OCI-LY3 (cell line): ENCODE measurements at regions not wholly inside any gene's neighbourhood (a gene's known extent, or its start where the extent isn't known, plus 50 kb on each side); places are given as distances from the start of the nearest gene placed in this dataset.

ENCODE experiments used
- H2AFZ ChIP-seq: fragments of 200-600, 300-600 bp; shearing (Covaris generic); 2 replicates; pipeline ENCODE4 v1.6.0; 2014; ENCODE audit warnings: antibody characterized with exemption, low read depth, low read length
- H3K27ac ChIP-seq: fragments of 200-600, 300-600 bp; sonication (generic); 2 replicates; pipeline ENCODE4 v1.5.1; 2014; ENCODE audit warnings: mild to moderate bottlenecking, low read length, moderate library complexity, mixed read lengths
- H3K27me3 ChIP-seq: fragments of 200-600, 300-600 bp; sonication (generic); 2 replicates; pipeline ENCODE4 v1.6.1; 2014; ENCODE audit warnings: low read depth, low read length, mixed read lengths
- H3K36me3 ChIP-seq: fragments of 200-600, 300-600 bp; sonication (generic); replicated peaks from 2 replicates; pipeline ENCODE3; 2014; ENCODE audit warnings: low read depth, low read length, mixed read lengths
- H3K4me1 ChIP-seq: fragments of 300-600, 200-600 bp; sonication (generic); 2 replicates; pipeline ENCODE4 v1.6.1; 2014; ENCODE audit warnings: low read length, mixed read lengths
- H3K4me2 ChIP-seq: fragments of 200-600, 300-600 bp; sonication (generic); 2 replicates; pipeline ENCODE4 v1.6.1; 2014; ENCODE audit warnings: low read length, mixed read lengths
- H3K4me3 ChIP-seq: fragments of 300-600, 200-600 bp; sonication (generic); 2 replicates; pipeline ENCODE4 v1.5.1; 2014; ENCODE audit warnings: antibody characterized with exemption, mild to moderate bottlenecking, low read length, moderate library complexity
- H3K79me2 ChIP-seq: fragments of 300-600, 200-600 bp; shearing (Covaris generic); 2 replicates; pipeline ENCODE4 v1.6.1; 2014; ENCODE audit warnings: mild to moderate bottlenecking, low read length, mixed read lengths
- H3K9ac ChIP-seq: fragments of 300-600, 200-600 bp; shearing (Covaris generic); 2 replicates; pipeline ENCODE4 v1.6.0; 2014; ENCODE audit warnings: mild to moderate bottlenecking, low read length, moderate library complexity
- H3K9me3 ChIP-seq: fragments of 200-600, 300-600 bp; shearing (Covaris generic); 2 replicates; pipeline ENCODE4 v1.6.1; 2014; ENCODE audit warnings: low read length, mixed read lengths; ENCODE audit not compliant: insufficient read depth
- H4K20me1 ChIP-seq: fragments of 200-600, 300-600 bp; sonication (generic); 2 replicates; pipeline ENCODE4 v1.6.1; 2016; ENCODE audit warnings: low read length, mixed read lengths; ENCODE audit not compliant: insufficient read depth
- CTCF ChIP-seq: fragments of 200-600, 300-600 bp; sonication (generic); IDR thresholded peaks from 2 replicates; pipeline ENCODE4 v1.5.1; 2014; ENCODE audit warnings: antibody characterized with exemption, low read length, low read depth
- EZH2phosphoT487 ChIP-seq: fragments of 200-600 bp; shearing (Covaris generic); IDR thresholded peaks from 2 replicates; pipeline ENCODE4 v1.6.1; 2018; ENCODE audit warnings: antibody characterized with exemption, mixed run types, low read depth

- no peak overlapping the region for H3K4me3 ChIP-seq
- no peaks in the 10 kb centered on the region for H4K20me1 ChIP-seq
- no peak overlapping the region for H2AFZ ChIP-seq
- no peaks in the 10 kb centered on the region for H3K4me1 ChIP-seq
- H3K4me2 ChIP-seq = no peak overlapping the region
- no peaks in the 10 kb centered on the region for H3K36me3 ChIP-seq
- no peaks in the 10 kb centered on the region for H3K27me3 ChIP-seq
- no peak overlapping the region for H3K27ac ChIP-seq
- H3K79me2 ChIP-seq = no peaks in the 10 kb centered on the region
- H3K9ac ChIP-seq = no peak overlapping the region
- no peaks in the 10 kb centered on the region for H3K9me3 ChIP-seq
- TF ChIP-seq EZH2phosphoT487 (no peak), CTCF (no peak)
Measured at GRCh38 chr10:61356354-61356753, 96.8 kb downstream of the TMEM26 start.

GRCh38 chr10:61355211-61355610 lies 98.0 kb downstream of the TMEM26 start:
- no peak overlapping the region for H3K27ac ChIP-seq
- no peak overlapping the region for H3K4me3 ChIP-seq
- no peaks in the 10 kb centered on the region for H3K9me3 ChIP-seq
- H3K4me2 ChIP-seq = no peak overlapping the region
- H3K36me3 ChIP-seq = no peaks in the 10 kb centered on the region
- H4K20me1 ChIP-seq = no peaks in the 10 kb centered on the region
- no peak overlapping the region for H3K9ac ChIP-seq
- no peak overlapping the region for H2AFZ ChIP-seq
- H3K79me2 ChIP-seq = no peaks in the 10 kb centered on the region
- H3K4me1 ChIP-seq = no peaks in the 10 kb centered on the region
- TF ChIP-seq EZH2phosphoT487 = no peak
- TF ChIP-seq CTCF = no peak
- no peaks in the 10 kb centered on the region for H3K27me3 ChIP-seq

- Histone ChIP-seq H3K27me3 (no peaks in the 10 kb centered on the region), H4K20me1 (no peaks in the 10 kb centered on the region), H3K79me2 (no peaks in the 10 kb centered on the region), H3K9me3 (no peaks in the 10 kb centered on the region), H3K9ac (no peak overlapping the region), H2AFZ (no peak overlapping the region), H3K27ac (no peak overlapping the region), H3K4me1 (no peaks in the 10 kb centered on the region), H3K4me3 (no peak overlapping the region), H3K4me2 (no peak overlapping the region), H3K36me3 (no peaks in the 10 kb centered on the region)
- TF ChIP-seq EZH2phosphoT487 (no peak), CTCF (no peak)
Measured at GRCh38 chr10:61354401-61354975, 98.7 kb downstream of the TMEM26 start.

GRCh38 chr10:61350794-61351193 lies 102.4 kb downstream of the TMEM26 start:
- H3K79me2 ChIP-seq = no peaks in the 10 kb centered on the region

More at GRCh38 chr10:61350794-61351193, 102.4 kb downstream of the TMEM26 start:
- H3K9ac ChIP-seq = no peak overlapping the region
- H3K4me1 ChIP-seq = no peaks in the 10 kb centered on the region
- no peaks in the 10 kb centered on the region for H4K20me1 ChIP-seq
- no peak overlapping the region for H3K4me3 ChIP-seq
- H3K4me2 ChIP-seq = no peak overlapping the region
- H3K9me3 ChIP-seq = no peaks in the 10 kb centered on the region
- H3K36me3 ChIP-seq = no peaks in the 10 kb centered on the region
- no peak overlapping the region for H3K27ac ChIP-seq
- H3K27me3 ChIP-seq = no peaks in the 10 kb centered on the region
- H2AFZ ChIP-seq = no peak overlapping the region
- TF ChIP-seq EZH2phosphoT487 = no peak
- TF ChIP-seq CTCF = no peak
